SHP77 treated with DMSO at 0.1 percent for 48 hours (cell line): ENCODE measurements at regions not wholly inside any gene's neighbourhood (a gene's known extent, or its start where the extent isn't known, plus 50 kb on each side); places are given as distances from the start of the nearest gene placed in this dataset.
"Not testable (repeated sequence)": the region's sequence is repeated elsewhere in the genome, so short reads cannot be mapped to it uniquely, and the experiment has no call there.

ENCODE experiments used
- DNase-seq: peaks from one replicate; lab custom pipeline; 2025; lab: John Stamatoyannopoulos, UW

DNA sequence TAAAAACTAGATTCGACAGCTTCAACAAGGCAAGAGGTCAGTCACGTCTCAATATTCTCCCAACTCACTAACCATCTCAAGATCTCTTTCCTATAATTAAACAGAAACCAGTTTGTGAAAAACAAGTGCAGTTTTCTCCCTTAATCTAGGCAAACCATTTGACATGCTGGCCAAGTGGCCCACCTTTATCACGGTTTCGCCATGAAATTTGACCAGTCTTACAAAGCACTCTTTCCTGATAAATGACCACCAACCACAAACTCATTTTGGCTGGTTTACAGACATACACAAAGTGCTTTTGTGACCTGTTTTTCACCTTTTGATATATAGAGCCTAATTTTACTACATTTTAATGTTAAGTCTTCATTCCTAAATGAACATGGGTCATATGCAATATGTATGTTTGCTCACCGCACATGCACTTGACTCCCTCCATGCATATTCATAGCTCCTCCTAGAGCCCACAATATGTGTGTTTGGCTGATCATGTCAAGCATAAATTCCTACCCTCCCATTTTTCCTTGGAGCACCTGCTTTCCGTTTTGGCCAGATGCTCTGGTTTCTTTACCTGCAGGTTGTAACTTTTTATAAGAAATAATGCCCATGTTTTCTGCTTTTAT lies 385.1 kb downstream of the RAD51AP2 start:
- no peak for DNase-seq

DNA sequence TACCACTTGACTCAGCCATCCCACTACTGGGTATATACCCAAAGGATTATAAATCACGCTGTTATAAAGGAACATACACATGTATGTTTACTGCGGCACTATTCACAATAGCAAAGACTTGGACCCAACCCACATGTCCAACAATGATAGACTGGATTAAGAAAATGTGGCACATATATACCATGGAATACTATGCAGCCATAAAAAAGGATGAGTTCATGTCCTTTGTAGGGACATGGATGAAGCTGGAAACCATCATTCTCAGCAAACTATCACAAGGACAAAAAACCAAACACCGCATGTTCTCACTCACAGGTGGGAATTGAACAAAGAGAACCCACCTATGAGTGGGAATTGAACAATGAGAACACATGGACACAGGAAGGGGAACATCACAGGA lies 387.6 kb downstream of the RAD51AP2 start:
- not testable (repeated sequence) for DNase-seq

DNA sequence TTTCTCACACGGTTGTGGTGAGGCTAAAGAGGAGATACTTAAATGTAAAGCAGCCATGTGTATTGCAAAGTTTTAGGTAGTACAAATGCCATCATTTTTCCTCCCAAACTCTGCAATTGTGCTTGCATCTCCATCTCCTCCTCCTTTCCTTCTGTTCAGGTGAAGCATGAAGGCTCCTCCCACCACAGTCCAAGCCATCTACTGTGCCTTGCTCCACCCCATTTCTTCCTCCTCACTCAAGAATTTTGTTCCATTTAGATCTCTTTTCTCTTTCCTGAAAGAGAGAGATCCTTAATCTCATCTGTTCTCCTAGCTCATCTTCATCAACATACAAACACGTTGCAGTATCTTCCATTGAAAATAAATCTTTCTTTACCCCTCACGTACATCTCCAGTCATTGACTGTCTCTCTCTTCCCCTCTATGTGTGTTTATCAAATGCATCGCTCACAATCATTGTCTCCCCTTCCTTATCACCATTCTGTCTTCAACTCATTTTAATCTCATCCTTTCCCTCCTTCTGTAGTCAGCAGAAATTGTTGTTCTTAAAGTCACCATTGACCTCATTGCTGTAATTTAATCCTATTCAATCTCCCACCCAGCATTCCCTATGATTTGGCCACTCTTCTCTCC lies 392.1 kb downstream of the RAD51AP2 start:
- no peak for DNase-seq

DNA sequence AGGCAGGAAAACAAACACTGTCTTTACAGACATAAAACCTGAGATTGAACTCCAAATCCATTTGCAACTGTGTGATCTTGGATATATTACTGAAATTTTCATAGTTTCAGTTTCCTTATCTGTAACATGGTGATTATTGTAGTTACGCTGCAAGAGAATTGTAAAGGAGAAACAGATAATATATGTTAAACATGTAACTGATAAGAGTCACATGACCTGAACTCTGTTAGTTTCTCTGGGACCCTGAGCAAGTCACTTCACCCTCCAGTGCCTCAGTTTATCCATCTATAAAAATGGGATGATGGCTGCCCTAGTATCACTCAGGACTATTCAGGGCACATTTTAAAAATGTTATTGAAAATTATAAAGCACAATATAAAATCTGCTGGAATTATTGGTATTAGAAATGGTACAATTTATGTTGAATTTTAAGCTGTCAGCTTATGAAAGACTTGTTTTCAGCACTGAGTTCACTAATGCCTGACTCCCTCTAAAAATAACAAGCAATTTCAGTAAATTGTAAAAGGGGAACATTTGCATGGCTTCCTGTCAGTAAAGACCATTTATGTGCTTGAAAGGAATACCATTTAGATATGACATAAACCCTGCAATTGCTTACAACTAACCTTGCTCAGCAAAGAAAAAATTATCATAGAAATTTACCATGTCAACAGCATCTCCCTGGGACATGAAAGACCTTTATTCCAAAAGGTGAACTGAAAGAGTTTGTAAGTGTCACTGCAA lies 393.5 kb downstream of the RAD51AP2 start:
- DNase-seq, result no peak

DNA sequence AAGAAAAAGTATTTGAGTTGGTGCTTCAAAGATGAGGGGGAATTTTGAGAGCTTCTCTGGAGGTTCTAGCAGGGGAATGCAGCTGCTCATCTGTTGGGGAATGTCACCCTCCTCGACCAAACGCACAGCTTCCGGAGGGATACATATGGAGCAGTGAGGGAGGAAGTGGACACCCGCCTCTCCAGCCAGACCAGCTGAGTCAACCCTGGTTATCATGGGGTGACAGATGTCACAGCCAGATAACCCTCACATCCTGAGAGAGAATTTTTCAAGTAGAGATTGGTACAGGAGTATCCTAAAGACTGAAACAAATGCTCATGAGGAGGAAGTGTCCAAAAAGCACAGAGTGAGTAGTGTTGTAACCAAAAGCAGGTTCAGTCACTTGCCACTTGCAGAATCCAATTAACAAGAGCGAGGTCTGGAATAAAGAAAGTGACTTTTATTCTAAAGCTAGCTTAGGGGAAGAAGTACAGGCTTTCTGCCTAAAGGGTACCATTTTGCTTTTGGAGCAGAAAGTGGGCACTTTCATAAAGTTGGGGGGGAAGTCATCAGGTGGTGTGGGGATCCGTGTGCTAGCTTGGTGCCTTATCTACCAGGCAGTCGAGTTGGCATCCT lies 395.2 kb downstream of the RAD51AP2 start:
- DNase-seq, result no peak

DNA sequence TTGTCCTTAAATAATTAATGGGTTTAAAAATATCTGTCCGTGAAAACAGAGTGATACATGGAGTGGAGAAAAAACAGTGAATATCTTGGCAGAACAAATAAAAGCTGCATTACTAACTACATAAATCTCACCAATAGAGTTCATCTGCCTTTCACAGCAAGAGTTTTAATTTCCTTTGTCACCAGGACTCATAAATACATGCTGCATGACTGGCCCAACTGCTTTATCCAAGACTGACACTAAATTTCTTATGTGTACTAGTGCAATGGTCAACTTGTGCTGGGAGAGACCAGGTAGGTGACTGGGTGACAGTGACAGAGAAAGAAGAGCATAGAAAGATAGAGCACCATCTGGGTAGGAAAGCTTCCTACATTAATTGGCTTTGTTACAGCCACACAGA lies 402.8 kb downstream of the RAD51AP2 start:
- DNase-seq, result no peak

DNA sequence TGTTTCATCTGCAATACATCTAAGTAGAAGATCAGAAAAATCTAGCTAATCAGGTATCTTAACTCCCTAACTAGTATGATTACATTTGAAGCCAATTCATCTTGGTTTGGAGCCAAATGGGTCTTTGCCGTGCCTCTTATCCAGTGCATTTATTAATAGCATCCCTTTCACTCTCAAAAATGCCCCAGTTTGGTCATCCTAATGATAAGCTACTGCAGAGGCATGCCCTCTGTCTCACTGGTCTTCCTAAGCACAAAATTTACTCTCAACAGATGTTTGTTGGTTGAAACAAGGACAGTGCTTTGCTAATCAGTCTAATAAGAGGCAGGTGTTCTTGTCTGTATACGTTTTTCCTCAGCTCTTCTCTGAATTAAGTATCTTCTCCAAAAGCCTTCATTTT lies 403.2 kb downstream of the RAD51AP2 start:
- no peak for DNase-seq

DNA sequence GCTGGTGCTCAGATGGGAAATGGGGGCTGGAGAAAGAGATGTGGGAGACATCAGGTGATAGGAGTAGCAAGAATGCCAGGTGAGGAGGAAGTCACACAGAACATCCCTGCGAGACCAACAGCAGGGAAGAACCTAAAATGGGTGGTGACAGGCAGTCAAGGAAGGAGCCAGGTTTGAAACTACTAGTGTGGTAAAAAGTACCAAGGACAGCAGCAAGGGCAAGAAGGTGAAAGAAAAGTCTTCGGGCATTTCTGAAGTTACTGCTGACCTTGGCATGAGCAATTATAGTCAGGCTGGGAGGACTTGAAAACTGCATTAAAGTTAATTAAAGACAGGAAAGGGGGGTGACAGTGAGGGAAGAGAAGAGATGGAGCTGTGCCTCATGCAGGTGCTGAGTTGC lies 410.4 kb downstream of the RAD51AP2 start:
- no peak for DNase-seq

DNA sequence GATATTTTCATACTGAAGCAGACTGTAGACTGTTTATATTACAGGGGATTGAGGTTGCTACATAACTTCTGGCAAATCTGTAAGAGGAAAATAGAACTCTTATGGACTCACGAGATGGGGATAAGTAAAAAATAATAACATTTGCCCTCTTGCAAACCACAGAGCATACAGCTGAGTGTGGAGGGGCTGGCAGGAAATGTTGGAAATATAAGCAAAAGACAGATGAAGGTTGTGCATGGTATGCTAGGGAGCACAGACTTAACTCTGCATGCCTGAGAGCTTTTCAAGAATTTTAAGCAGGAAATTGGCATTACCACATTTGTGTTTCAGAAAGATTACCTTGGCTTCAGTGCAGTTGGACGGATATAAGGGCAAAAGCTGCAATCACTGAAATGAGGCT lies 411.1 kb downstream of the RAD51AP2 start:
- DNase-seq, result no peak

DNA sequence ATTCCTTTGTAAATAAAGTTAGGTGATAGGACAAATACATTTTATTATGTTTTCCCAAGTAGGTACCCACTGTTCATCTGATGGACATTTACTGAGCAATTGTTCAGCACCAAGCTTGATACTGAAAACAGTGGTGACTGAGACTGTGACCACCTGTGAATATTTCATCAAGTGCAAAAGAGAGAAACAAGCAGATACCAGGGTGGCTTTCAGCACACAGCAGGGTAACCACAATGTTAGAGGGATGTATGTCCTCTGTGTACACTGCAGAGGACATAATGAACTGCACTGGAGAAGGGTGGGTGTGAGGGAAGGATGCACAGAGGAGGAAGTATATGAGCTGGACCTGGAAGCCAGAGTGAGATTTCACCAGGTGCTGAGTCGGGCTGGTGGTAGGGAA lies 411.8 kb downstream of the RAD51AP2 start:
- no peak for DNase-seq

DNA sequence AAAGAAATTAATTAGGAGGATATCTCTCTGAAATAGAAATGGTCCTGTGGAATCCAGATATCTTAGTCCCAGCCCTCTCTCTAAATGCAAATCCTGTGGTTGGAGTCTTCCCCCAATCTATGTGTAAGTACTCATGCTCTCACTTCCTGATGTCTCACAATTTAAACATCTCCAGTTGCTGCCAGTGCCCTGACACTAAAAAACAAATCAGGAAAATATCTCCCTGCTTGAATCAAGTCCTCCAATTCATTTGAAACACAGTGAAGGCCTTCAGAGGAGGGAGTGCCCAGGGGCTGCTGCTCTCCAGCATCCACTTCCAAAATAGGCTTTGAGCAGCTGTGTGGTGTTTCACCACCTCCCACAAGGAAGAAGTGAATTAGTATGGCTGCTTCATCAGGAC lies 413.8 kb downstream of the RAD51AP2 start:
- no peak for DNase-seq

DNA sequence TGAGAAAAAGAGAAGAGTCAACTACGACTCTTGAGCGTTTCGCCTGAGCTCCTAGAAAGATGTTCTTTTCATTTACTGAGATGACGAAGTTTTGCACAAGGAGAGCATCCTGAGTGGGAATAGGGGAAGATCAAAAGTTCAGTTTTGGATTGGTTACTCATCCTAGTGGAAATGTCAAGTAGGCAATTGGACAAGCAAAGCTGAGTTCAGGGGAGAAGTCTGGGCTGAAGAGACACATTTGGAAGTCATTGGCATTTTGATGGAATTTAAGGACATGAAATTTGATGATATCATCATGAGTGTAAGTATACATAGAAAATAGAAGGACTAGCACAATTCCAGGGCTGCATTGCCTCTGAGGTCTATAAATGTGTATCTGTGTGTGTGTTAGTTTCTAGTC lies 416.6 kb downstream of the RAD51AP2 start:
- DNase-seq, result no peak

DNA sequence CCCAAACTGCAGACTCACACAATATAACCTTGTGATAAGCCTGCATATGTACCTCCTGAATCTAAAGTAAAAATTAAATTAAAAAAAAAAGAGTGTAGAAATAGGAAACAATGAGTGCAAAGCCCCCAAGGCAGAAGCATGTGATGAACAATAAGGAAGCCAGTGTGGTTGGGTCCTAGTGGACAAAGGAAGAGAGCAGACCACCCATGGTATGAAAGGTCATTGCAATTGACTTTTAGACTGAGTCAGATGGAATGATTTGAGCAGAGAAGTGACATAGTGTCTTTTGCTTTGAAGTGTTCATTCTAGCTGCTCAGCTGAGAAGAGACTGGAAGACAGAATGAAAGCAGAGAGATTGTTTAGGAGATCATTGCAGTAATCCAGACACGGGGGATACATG lies 417.1 kb downstream of the RAD51AP2 start:
- DNase-seq, result no peak

DNA sequence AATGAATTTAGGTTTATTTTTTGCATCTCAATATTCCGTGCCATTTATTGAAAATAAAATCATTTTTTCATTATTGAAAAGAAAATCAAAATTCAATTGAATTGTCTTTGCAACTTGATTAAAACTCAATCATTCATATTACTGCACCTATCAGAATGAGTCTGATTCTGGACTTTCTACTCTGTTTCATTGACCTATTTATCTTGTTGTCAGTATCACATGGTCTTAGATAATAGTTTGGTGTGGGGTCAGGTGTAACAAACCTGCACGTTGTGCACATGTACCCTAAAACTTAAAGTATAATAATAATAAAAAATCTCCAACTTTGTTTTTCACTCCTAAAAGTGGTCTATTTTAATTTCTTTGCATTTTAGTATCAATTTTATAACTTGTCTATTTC lies 422.9 kb downstream of the RAD51AP2 start:
- no peak for DNase-seq

DNA sequence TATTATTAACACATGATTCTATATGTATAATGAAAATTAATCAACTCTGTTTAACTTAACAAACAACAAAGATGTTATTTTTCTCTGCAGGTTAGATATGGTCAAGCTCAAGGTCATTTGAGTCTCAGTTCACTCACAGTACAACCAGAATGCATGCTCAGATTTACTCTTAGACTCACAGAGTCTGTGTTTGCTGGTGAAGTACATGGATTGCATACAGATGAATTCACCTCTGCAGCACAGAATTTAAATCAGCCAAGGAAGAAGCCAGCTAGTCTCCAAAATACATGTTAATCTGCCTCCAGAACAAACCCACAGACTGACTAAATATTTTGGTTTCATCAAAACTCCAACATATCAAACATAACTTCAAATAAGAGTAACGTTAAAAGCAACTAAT lies 424.5 kb downstream of the RAD51AP2 start:
- no peak for DNase-seq

DNA sequence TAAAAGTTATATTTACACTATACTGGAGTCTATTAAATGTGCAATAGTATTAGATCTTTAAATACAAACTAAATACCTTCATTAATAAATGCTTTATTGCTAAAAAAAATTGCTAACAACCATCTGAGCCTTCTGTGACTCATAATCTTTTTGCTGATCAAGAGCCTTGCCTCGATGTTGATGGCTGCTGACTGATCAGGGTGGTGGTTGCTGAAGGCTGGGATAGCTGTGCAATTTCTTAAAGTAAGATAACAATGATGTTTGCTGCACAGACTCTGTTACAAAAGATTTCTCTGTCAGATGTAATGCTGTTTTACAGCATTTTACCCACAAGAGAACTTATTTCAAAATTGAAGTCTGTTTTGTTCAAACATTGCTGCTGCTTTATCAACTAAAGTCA lies 421.4 kb upstream of the CYRIA start:
- DNase-seq, result no peak

DNA sequence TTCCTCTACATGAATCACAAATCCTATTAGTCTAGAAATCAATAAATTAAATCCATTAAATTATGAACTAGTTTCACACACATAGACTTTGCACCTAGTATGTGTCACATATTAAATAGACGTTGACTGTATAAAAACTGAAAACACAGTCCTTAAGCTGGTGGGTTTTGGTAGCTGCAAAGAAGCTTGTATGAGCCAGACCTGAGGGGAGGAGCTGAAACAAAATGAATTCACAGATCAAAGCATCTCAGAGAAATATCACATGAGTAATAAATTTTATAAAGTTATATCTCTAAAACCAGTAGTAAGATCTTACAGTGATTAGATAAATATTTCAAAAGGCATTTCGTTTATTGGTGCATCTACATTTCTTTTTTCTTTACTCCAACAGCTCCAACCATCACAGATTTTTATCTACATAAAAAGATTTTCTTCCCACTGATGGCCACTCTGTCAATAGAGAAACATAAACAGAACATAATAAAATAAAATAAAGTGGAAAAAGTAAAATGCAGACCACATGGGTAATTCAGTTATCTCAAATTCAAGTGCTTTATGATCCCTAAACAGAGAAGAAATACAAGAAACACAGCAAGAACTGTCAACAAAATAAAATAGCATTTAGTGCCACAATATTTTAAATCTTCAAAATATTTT lies 420.0 kb upstream of the CYRIA start:
- DNase-seq, result no peak

DNA sequence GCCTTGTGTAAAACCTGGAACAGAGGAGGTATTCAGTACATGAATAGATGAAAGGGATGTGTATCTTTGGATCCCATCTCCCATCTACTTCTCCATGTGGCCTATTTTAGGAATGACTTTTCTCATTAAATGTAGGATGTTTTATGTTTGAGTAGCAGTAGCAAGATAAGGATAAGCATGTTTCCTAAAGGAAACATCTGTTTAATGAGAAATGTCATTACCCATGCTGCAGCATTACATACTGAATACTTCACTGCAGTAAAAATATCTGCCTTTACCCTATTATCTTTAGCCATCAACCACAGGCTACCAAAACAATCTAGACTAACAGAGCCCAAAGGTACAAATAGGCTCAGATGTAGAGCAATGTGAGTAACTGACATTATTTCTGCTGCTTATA lies 419.2 kb upstream of the CYRIA start:
- DNase-seq, result no peak

DNA sequence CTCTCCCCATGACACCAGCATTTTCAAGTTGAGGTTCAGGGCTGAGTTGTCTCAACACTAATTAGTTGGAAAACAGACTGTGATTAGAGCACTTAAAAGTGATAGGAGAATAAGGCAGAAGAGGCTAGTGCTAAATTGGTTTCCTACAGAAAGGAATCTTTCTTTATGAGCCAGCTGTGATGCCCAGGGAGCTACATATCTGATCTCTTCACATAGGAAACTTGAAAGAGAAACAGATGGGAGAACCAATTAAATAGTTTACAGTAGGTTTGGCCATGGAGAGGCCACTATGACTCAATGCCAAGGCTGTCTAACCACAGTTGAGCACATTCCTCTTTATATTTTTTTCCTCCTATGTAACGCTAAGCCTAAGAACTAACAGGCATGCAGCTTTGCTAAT lies 418.3 kb upstream of the CYRIA start:
- DNase-seq, result no peak

DNA sequence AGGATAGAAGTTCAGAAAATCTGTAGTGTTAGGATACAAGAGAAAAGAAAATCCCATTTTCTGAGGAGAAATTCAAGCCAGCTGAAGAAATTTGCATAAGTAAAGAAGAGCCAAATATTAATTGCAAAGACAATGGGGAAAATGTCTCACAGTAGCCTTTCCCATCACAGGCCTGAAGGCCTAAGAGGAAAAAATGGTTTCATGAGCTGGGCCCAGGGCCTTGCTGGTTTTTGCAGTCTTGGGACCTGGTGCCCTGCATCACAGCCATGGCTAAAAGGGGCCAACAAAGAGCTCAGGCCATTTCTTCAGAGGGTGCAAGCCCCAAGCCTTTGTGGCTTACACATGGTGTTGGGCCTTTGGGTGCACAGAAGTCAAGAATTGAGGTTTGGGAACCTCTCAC lies 413.6 kb upstream of the CYRIA start:
- DNase-seq, result no peak

DNA sequence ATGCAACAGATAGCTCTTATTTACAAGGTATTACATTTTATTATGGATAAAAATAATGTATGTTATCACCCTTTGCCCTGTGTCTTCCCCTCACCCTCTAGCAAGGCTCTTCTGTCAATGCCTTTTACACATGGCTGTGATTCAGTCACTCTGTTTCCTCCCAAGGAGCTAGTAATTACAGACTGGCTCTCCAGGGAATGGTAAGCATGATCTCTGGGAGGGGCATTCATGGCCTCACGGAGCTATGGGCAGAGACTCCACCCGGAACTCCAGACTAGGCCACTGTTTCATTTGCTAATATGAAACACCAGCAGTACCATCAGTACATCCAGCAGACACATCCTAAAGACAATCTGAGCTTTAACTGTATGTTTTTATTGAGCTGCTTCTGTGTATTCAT lies 410.9 kb upstream of the CYRIA start:
- no peak for DNase-seq

DNA sequence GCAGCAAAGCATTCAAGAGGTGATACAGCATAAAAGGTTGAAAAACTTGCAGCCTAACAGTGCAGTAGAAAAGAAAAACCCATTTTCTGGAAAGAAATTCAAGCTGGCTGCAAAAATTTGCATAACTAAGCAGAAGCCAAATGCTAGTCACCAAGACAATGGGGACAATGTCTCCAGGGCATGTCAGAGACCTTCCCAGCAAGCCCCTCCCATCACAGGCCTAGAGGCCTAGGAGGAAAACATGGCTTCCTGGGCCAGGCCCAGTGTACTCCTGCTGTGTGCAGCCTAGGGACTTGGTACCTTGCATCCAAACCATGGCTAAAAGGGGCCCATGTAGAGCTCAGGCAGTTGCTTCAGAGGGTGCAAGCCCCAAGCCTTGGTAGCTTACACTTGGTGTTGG lies 405.1 kb upstream of the CYRIA start:
- DNase-seq, result no peak

DNA sequence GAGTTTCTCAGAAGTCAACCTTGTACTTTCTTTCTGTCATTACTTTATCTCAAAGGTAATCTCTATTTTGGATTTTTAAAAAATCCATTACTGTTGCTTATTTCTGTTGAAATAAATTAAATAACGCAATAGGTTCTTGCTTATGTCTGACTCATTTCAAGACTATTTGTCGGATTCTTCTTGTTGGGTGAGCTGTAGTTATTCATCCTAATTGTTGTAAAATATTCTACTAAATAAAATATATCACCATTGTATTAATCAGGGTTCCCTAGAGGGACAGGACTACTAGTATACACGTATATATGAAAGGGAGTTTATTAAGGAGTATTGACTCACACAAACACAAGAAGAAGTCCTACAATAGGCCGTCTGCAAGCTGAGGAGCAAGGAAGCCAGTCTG lies 403.9 kb upstream of the CYRIA start:
- no peak for DNase-seq
